SH-SY5Y (cell line): ENCODE measurements at regions not wholly inside any gene's neighbourhood (a gene's known extent, or its start where the extent isn't known, plus 50 kb on each side); places are given as distances from the start of the nearest gene placed in this dataset.

Experiments used
- GATA2 ChIP-seq: IDR thresholded peaks from 2 replicates; pipeline ENCODE4 v1.6.1; 2011; ENCODE audit warnings: mild to moderate bottlenecking, low read depth, low read length
- GATA3 ChIP-seq: IDR thresholded peaks from 2 replicates; pipeline ENCODE4 v1.6.1; 2011; ENCODE audit warnings: low read depth, mild to moderate bottlenecking, low read length, moderate library complexity

- no peak for TF ChIP-seq GATA3
- no peak for TF ChIP-seq GATA2
Observed at GRCh38 chr6:97989451-97989850, 706.4 kb upstream of the MMS22L start.

GRCh38 chr6:97995158-97995557, 712.1 kb upstream of the MMS22L start:
- TF ChIP-seq GATA3 = no peak
- no peak for TF ChIP-seq GATA2

GRCh38 chr6:98002678-98003077, 719.7 kb upstream of the MMS22L start:
- TF ChIP-seq GATA3 = no peak
- no peak for TF ChIP-seq GATA2

- peak; percentile 99 for TF ChIP-seq GATA3
- peak; percentile 99 for TF ChIP-seq GATA2
Observed at GRCh38 chr6:98014442-98015201, 731.6 kb upstream of the MMS22L start.

GRCh38 chr6:98016565-98016964, 733.5 kb upstream of the MMS22L start:
- no peak for TF ChIP-seq GATA3
- no peak for TF ChIP-seq GATA2

- TF ChIP-seq GATA2 (no peak), GATA3 (no peak)
Observed at GRCh38 chr6:98020222-98020621, 737.2 kb upstream of the MMS22L start.

- TF ChIP-seq GATA2 (no peak), GATA3 (no peak)
Observed at GRCh38 chr6:98024359-98024758, 741.3 kb upstream of the MMS22L start.

- TF ChIP-seq GATA2 (no peak), GATA3 (no peak)
Observed at GRCh38 chr6:98027898-98028297, 744.9 kb upstream of the MMS22L start.

GRCh38 chr6:98033617-98034016, 750.6 kb upstream of the MMS22L start:
- no peak for TF ChIP-seq GATA3
- no peak for TF ChIP-seq GATA2

GRCh38 chr6:98036344-98036923, 753.4 kb upstream of the MMS22L start:
- TF ChIP-seq GATA2 = no peak
- TF ChIP-seq GATA3 = no peak

GRCh38 chr6:98037571-98037970, 754.6 kb upstream of the MMS22L start:
- TF ChIP-seq GATA3 (no peak), GATA2 (no peak)

GRCh38 chr6:98039443-98039842, 756.4 kb upstream of the MMS22L start:
- no peak for TF ChIP-seq GATA3
- TF ChIP-seq GATA2 = no peak

GRCh38 chr6:98039904-98040607, 757.0 kb upstream of the MMS22L start:
- TF ChIP-seq GATA3 (no peak), GATA2 (no peak)

- TF ChIP-seq GATA3 (no peak), GATA2 (no peak)
Observed at GRCh38 chr6:98041056-98041455, 758.0 kb upstream of the MMS22L start.

GRCh38 chr6:98041921-98042320, 758.9 kb upstream of the MMS22L start:
- TF ChIP-seq GATA3 = peak; percentile 89
- peak; percentile 97 for TF ChIP-seq GATA2
